ENCODE measurements at regions not wholly inside any gene's neighbourhood (a gene's known extent, or its start where the extent isn't known, plus 50 kb on each side); places are given as distances from the start of the nearest gene placed in this dataset.
"Not testable (repeated sequence)": the region's sequence is repeated elsewhere in the genome, so short reads cannot be mapped to it uniquely, and the experiment has no call there.

DNA sequence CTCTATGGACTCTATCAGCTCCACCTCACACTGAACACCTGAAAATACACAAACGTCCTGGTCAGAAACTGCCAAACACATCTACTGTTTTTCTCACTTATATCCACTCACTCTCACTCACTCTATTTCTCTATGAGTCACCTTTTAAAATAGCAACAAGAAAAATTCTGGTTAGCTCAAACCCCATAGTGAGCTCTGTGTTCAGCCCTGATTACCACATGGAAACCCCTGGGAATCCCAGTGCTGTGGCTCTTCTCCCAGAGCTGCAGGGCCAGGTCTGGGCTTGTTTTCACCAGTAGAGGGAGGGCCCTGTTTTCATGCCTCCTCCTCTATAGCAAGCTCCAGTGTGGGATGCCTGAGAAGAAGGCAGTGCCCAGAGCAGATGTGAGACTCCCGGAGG, 1126.1 kb downstream of the TMEM121 start:
- Mint-ChIP-seq H3K4me1 (ENCODE audit: low read depth) (no peaks in the 10 kb centered on the region), H3K9me3 (no peaks in the 10 kb centered on the region), H3K36me3 (no peaks in the 10 kb centered on the region), H3K4me3 (no peak overlapping the region), H3K27ac (no peak overlapping the region), H3K27me3 (peaks cover 11% of the 10 kb centered on the region)
- DNase-seq: no peak
- ChIA-PET CTCF (interaction anchor here (1.0 to 1.6 kb wide), 4 partner anchors 8 to 35 kb away, joined by 4 to 8 read pairs (median 4); no protein-coding TSS in a partner anchor), POLR2A (no interaction called here)
- intact Hi-C loops (cut with micrococcal nuclease): no loop called here

- H3K4me1 Mint-ChIP-seq (ENCODE audit: low read depth): peaks cover 10% of the 10 kb centered on the region
- peak; percentile 81 for DNase-seq
- POLR2A ChIA-PET: no interaction called here
Observed at GRCh38 chr14:106657460-106657859, 1131.1 kb downstream of the TMEM121 start.

DNA sequence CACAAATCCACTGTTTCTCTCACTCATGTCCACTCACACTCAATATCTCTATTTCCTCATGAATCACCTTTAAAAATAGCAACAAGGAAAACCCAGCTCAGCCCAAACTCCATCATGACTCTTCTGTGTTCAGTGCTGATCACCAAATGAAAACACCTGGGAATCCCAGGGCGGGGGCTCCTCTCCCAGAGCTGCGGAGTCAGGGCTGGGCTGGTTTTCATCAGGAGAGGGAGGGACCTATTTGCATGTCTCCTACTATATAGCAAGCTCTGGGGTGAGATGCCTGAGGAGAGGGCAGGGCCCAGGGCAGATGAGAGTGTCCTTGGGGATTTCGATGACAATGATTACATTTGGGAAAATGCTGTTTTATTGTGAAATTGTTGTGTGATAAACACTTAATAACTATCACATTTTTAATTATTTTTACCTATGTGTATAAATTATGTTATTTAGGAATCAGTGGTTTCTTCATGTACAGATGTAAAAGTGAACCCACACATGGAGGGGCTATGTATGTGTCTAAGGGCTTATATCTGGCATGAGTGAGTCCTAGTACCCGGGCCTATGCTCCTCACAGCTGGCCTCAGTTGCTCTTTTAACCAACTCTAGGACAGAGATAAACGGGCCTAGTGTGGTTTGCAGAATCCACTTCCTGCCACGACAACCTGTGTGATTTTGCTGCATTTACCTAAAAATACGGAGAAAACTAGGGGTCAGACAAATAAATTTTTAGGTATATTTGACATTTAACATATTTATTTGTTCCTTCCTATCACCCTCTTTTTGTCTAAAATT, 1131.9 kb downstream of the TMEM121 start:
- CTCF ChIA-PET: interaction anchor here (0.9 to 3.0 kb wide), 8 partner anchors 9 to 172 kb away, joined by 3 to 12 read pairs (median 4); no protein-coding TSS in a partner anchor
- H3K9me3 Mint-ChIP-seq; H3K4me3 Mint-ChIP-seq; intact Hi-C loops (cut with micrococcal nuclease); H3K27me3 Mint-ChIP-seq; POLR2A ChIA-PET; H3K27ac Mint-ChIP-seq; DNase-seq; H3K36me3 Mint-ChIP-seq: not testable (repeated sequence)
- peaks cover 15% of the 10 kb centered on the region for H3K4me1 Mint-ChIP-seq (ENCODE audit: low read depth)

More at GRCh38 chr14:106657460-106657859, 1131.1 kb downstream of the TMEM121 start:
- H3K27ac Mint-ChIP-seq: no peak overlapping the region
- H3K9me3 Mint-ChIP-seq: no peaks in the 10 kb centered on the region
- H3K4me3 Mint-ChIP-seq: no peak overlapping the region
- no peaks in the 10 kb centered on the region for H3K36me3 Mint-ChIP-seq
- intact Hi-C loops (cut with micrococcal nuclease): no loop called here
- CTCF ChIA-PET: interaction anchor here (0.6 to 3.0 kb wide), 9 partner anchors 8 to 173 kb away, joined by 3 to 12 read pairs (median 4); no protein-coding TSS in a partner anchor
- H3K27me3 Mint-ChIP-seq: peaks cover 2% of the 10 kb centered on the region

DNA sequence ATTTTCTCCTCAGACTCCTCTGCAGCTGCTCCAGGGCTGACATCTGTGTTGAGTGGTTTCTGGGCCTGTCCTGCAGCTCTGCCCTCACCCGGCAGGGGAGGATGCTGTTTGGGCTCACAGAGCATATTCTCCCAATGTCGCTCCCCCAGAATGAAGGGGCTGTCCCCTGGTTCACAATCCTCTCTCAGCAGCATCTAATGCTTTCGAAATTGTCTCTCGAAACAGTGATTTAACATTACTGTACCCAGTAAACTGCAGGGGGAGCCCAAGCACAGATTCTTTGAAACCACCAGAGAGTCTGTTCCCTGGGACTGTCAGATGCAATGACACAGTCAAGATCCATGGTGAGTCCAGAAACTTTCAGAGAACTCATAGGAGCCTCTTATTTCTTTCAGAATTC, 1135.2 kb downstream of the TMEM121 start:
- intact Hi-C loops (cut with micrococcal nuclease): loop anchor here (10.0 kb wide), 1 partner anchor 247 kb away; no protein-coding TSS in a partner anchor
- H3K27ac Mint-ChIP-seq, H3K36me3 Mint-ChIP-seq, H3K4me3 Mint-ChIP-seq, POLR2A ChIA-PET, H3K9me3 Mint-ChIP-seq, H3K27me3 Mint-ChIP-seq: not testable (repeated sequence)
- CTCF ChIA-PET: interaction anchor here (1.7 to 5.6 kb wide), 8 partner anchors 9 to 243 kb away, joined by 4 to 57 read pairs (median 13); no protein-coding TSS in a partner anchor
- DNase-seq: peak; percentile 75
- H3K4me1 Mint-ChIP-seq (ENCODE audit: low read depth): peaks cover 23% of the 10 kb centered on the region

DNA sequence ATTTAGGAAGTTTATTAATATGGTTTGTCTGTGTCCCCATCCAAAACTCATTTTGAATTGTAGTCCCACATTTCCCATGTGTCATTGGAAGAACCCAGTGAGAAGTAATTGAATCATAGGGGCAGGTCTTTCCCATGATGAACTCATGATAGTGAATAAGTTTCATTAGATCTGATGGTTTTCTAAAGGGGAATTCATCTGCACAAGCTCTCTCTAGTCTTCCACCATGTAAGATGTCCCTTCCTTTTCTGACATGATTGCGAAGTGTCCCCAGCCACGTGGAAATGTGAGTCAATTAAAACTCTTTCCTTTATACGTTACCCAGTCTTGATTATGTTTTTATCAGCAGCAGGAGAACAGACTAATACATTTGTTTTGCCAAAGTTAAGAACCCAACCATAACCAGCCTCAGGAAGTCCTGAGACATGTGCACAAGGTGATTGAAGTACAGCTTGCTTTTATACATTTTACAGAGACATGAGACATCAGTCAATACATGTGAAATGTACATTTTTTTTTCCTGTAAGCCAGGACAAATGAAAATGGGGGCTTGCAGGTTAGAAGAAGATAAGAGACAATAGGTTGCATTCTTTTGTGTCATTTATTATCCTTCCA, 1136.7 kb downstream of the TMEM121 start:
- ChIA-PET POLR2A (no interaction called here), CTCF (interaction anchor here (0.6 to 5.6 kb wide), 50 partner anchors 7 to 355 kb away, joined by 3 to 57 read pairs (median 5); no protein-coding TSS in a partner anchor)
- H3K27me3 Mint-ChIP-seq: peaks cover 2% of the 10 kb centered on the region
- H3K9me3 Mint-ChIP-seq: no peaks in the 10 kb centered on the region
- H3K36me3 Mint-ChIP-seq: no peaks in the 10 kb centered on the region
- intact Hi-C loops (cut with micrococcal nuclease): loop anchor here (10.0 kb wide), 1 partner anchor 248 kb away; no protein-coding TSS in a partner anchor
- peaks cover 22% of the 10 kb centered on the region for H3K4me1 Mint-ChIP-seq (ENCODE audit: low read depth)
- H3K4me3 Mint-ChIP-seq: no peak overlapping the region
- DNase-seq: no peak
- H3K27ac Mint-ChIP-seq: no peak overlapping the region

DNA sequence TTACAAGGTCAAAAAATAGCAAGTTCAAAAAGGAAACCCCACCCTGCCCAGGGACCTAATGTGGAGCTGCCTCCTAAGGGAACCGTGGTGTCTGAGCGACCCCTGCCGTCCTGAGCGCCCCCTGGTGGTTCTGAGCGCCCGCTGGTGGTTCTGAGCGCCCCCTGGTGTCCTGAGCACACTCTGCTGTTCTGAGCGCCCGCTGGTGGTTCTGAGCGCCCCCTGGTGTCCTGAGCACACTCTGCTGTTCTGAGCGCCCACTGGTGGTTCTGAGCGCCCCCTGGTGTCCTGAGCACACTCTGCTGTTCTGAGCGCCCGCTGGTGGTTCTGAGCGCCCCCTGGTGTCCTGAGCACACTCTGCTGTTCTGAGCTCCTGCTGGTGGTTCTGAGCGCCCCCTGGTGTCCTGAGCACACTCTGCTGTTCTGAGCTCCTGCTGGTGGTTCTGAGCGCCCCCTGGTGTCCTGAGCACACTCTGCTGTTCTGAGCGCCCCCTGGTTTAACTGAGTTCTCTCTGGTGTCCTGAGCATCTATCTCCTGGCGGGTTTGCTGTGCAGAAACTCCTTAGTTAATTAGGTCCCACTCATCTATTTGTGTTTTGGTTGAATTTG, 1137.5 kb downstream of the TMEM121 start:
- H3K4me3 Mint-ChIP-seq, H3K27ac Mint-ChIP-seq, H3K27me3 Mint-ChIP-seq, POLR2A ChIA-PET, H3K36me3 Mint-ChIP-seq, H3K9me3 Mint-ChIP-seq: not testable (repeated sequence)
- CTCF ChIA-PET: interaction anchor here (0.6 to 5.6 kb wide), 51 partner anchors 8 to 356 kb away, joined by 3 to 57 read pairs (median 4); no protein-coding TSS in a partner anchor
- peaks cover 22% of the 10 kb centered on the region for H3K4me1 Mint-ChIP-seq (ENCODE audit: low read depth)
- intact Hi-C loops (cut with micrococcal nuclease): loop anchor here (10.0 kb wide), 1 partner anchor 249 kb away; no protein-coding TSS in a partner anchor
- DNase-seq: peak; percentile 91

- DNase-seq: no peak
- H3K27me3 Mint-ChIP-seq: peaks cover 11% of the 10 kb centered on the region
- no peaks in the 10 kb centered on the region for H3K9me3 Mint-ChIP-seq
- H3K36me3 Mint-ChIP-seq: no peaks in the 10 kb centered on the region
- H3K27ac Mint-ChIP-seq: no peak overlapping the region
- H3K4me3 Mint-ChIP-seq: no peak overlapping the region
- H3K4me1 Mint-ChIP-seq (ENCODE audit: low read depth): peaks cover 22% of the 10 kb centered on the region
- POLR2A ChIA-PET: no interaction called here
- intact Hi-C loops (cut with micrococcal nuclease): loop anchor here (10.0 kb wide), 1 partner anchor 251 kb away; no protein-coding TSS in a partner anchor
- CTCF ChIA-PET: interaction anchor here (0.8 to 5.5 kb wide), 4 partner anchors 12 to 45 kb away, joined by 3 to 51 read pairs (median 4); no protein-coding TSS in a partner anchor
Observed at GRCh38 chr14:106665814-106666213, 1139.4 kb downstream of the TMEM121 start.

DNA sequence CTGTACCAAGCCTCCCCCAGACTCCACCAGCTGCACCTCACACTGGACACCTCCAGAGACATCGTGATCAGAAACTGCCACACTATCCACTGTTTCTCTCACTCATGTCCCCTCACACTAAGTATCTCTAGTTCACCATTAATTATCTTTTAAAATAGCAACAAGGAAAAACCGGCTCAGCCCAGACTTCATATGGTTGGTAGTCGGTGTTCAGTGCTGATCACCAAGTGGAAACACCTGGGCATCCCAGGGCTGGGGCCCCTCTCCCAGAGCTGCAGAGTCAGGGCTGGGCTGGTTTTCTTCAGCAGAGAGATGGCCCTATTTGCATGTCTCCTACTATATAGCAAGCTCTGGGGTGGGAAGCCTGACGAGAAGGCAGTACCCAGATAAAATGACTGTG, 1140.0 kb downstream of the TMEM121 start:
- Mint-ChIP-seq H3K36me3 (no peaks in the 10 kb centered on the region), H3K27me3 (peaks cover 13% of the 10 kb centered on the region), H3K27ac (no peak overlapping the region), H3K4me3 (no peak overlapping the region), H3K4me1 (ENCODE audit: low read depth) (peaks cover 22% of the 10 kb centered on the region), H3K9me3 (no peaks in the 10 kb centered on the region)
- intact Hi-C loops (cut with micrococcal nuclease): loop anchor here (10.0 kb wide), 1 partner anchor 252 kb away; no protein-coding TSS in a partner anchor
- no peak for DNase-seq
- POLR2A ChIA-PET: no interaction called here
- CTCF ChIA-PET: interaction anchor here (1.8 to 5.5 kb wide), 3 partner anchors 26 to 249 kb away, joined by 4 to 51 read pairs (median 7); no protein-coding TSS in a partner anchor

DNA sequence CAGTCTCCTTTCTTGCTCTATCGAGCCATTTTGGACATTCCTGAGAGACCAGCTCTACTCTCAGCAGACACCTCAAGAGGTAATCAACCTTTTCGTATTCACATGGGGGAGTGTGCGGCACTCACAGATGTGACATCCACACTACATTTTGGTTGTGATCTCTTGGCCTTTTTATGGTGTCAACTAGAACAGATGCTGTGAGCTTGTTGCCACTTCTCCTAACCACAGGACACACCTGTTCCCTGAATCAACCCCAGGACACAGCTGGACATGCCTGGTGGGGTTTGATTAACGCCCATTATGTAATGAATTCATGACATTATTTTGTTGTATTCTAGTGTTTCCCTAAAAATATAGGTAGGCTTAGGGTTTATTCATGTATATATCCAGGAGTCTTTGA, 1143.6 kb downstream of the TMEM121 start:
- POLR2A ChIA-PET: no interaction called here
- intact Hi-C loops (cut with micrococcal nuclease): no loop called here
- H3K27me3 Mint-ChIP-seq: peaks cover 21% of the 10 kb centered on the region
- no peak overlapping the region for H3K4me3 Mint-ChIP-seq
- H3K36me3 Mint-ChIP-seq: no peaks in the 10 kb centered on the region
- DNase-seq: no peak
- no peaks in the 10 kb centered on the region for H3K9me3 Mint-ChIP-seq
- peaks cover 3% of the 10 kb centered on the region for H3K4me1 Mint-ChIP-seq (ENCODE audit: low read depth)
- no peak overlapping the region for H3K27ac Mint-ChIP-seq
- CTCF ChIA-PET: no interaction called here

- H3K9me3 Mint-ChIP-seq; DNase-seq; H3K4me1 Mint-ChIP-seq (ENCODE audit: low read depth); H3K27ac Mint-ChIP-seq; H3K36me3 Mint-ChIP-seq; POLR2A ChIA-PET; H3K4me3 Mint-ChIP-seq; intact Hi-C loops (cut with micrococcal nuclease): not testable (repeated sequence)
- peaks cover 17% of the 10 kb centered on the region for H3K27me3 Mint-ChIP-seq
- CTCF ChIA-PET: interaction anchor here (1.2 to 5.9 kb wide), 4 partner anchors 11 to 56 kb away, joined by 3 to 57 read pairs (median 13); no protein-coding TSS in a partner anchor
Observed at GRCh38 chr14:106674093-106674492, 1147.7 kb downstream of the TMEM121 start.

DNA sequence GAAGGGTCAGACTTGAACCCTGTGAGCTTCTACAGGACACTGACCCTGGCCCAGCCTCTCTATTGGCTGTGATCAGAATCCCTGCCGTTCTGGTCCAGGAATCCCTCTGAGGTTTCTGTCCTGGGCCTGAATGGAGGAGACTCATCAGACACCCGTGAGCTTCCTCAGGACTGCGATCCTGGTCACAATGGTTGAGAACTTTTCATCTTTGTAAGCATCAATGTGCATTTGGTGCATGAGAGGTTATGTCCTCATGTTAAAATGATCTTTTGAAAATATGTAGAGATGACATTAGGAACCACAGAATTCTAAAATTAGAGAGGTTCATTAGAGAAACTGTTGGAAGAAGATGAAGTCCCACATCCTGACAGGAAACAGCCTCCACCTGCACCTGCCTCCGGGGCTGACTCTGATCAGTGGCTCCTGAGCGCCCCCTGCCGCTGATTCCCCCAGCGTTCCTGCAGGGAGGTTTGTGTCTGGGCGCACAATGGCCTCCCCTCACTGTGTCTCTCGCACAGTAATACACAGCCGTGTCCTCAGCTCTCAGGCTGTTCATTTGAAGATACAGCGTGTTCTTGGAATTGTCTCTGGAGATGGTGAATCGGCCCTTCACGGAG, 1148.2 kb downstream of the TMEM121 start:
- H3K9me3 Mint-ChIP-seq; POLR2A ChIA-PET; intact Hi-C loops (cut with micrococcal nuclease); H3K27ac Mint-ChIP-seq; H3K4me3 Mint-ChIP-seq; H3K4me1 Mint-ChIP-seq (ENCODE audit: low read depth); H3K36me3 Mint-ChIP-seq: not testable (repeated sequence)
- CTCF ChIA-PET: interaction anchor here (1.2 to 5.9 kb wide), 5 partner anchors 12 to 57 kb away, joined by 3 to 57 read pairs (median 12); no protein-coding TSS in a partner anchor
- H3K27me3 Mint-ChIP-seq: peaks cover 17% of the 10 kb centered on the region
- DNase-seq: peak; percentile 73

Measured in activated CD4-positive, alpha-beta memory T cell treated with anti-CD3 and anti-CD28 coated beads for 36 hours (primary cell).